HEK293 (cell line): ENCODE measurements at regions not wholly inside any gene's neighbourhood (a gene's known extent, or its start where the extent isn't known, plus 50 kb on each side); places are given as distances from the start of the nearest gene placed in this dataset.

Source experiments
- BCL11B ChIP-seq: fragments of 450-650 bp; formaldehyde crosslinking; IDR thresholded peaks from 2 replicates; pipeline ENCODE4 v1.5.1; 2016; ENCODE audit warnings: low read depth, missing biosample characterization, missing genetic modification characterization
- SP3 ChIP-seq: fragments of 450-650 bp; formaldehyde crosslinking; IDR thresholded peaks from 2 replicates; pipeline ENCODE4 v1.5.1; 2016; ENCODE audit warnings: missing biosample characterization, missing genetic modification characterization
- TF ChIP-seq, protein P1 (sequence below): fragments of 450-650 bp; formaldehyde crosslinking; IDR thresholded peaks from 2 replicates; pipeline ENCODE4 v1.5.1; 2016; ENCODE audit warnings: missing biosample characterization, missing genetic modification characterization

GRCh38 chr1:84048820-84049219 lies 49.9 kb upstream of the TTLL7 start:
- TF ChIP-seq BCL11B (tag by site-specific recombination) = no peak
- no peak for TF ChIP-seq SP3
- TF ChIP-seq, protein P1, sequence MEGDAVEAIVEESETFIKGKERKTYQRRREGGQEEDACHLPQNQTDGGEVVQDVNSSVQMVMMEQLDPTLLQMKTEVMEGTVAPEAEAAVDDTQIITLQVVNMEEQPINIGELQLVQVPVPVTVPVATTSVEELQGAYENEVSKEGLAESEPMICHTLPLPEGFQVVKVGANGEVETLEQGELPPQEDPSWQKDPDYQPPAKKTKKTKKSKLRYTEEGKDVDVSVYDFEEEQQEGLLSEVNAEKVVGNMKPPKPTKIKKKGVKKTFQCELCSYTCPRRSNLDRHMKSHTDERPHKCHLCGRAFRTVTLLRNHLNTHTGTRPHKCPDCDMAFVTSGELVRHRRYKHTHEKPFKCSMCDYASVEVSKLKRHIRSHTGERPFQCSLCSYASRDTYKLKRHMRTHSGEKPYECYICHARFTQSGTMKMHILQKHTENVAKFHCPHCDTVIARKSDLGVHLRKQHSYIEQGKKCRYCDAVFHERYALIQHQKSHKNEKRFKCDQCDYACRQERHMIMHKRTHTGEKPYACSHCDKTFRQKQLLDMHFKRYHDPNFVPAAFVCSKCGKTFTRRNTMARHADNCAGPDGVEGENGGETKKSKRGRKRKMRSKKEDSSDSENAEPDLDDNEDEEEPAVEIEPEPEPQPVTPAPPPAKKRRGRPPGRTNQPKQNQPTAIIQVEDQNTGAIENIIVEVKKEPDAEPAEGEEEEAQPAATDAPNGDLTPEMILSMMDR = no peak
